GM23338 (cell line): ENCODE measurements at regions not wholly inside any gene's neighbourhood (a gene's known extent, or its start where the extent isn't known, plus 50 kb on each side); places are given as distances from the start of the nearest gene placed in this dataset.

ENCODE experiments used
- ATAC-seq: fragments of 200-7000 bp; cut with Tn5 transposase; 3 replicates; pipeline ENCODE4 v1.9.1; 2020
- DNase-seq: peaks from one replicate; pipeline ENCODE4 v3.0.0-alpha.2; 2015; ENCODE audit warnings: low spot score
- H2AFZ ChIP-seq: fragments of 200-600 bp; sonication (generic); 2 replicates; pipeline ENCODE4 v1.8.0; 2016; ENCODE audit warnings: antibody characterized with exemption, mild to moderate bottlenecking, moderate library complexity
- H3F3A ChIP-seq: fragments of 200-600 bp; sonication (generic); replicated peaks from 2 replicates; pipeline ENCODE4 v1.8.0; 2017; ENCODE audit warnings: antibody characterized with exemption, mixed run types, low read depth
- H3K27ac ChIP-seq: fragments of 200-600 bp; sonication (generic); 2 replicates; pipeline ENCODE4 v1.6.1; 2016; ENCODE audit warnings: low read depth
- H3K27me3 ChIP-seq: fragments of 200-600 bp; sonication (generic); 2 replicates; pipeline ENCODE4 v1.8.0; 2016; ENCODE audit warnings: mild to moderate bottlenecking, mixed run types, moderate library complexity; ENCODE audit not compliant: insufficient read depth
- H3K36me3 ChIP-seq: fragments of 200-600 bp; sonication (generic); 2 replicates; pipeline ENCODE4 v1.8.0; 2016; ENCODE audit warnings: mild to moderate bottlenecking; ENCODE audit not compliant: insufficient read depth
- H3K4me1 ChIP-seq: fragments of 200-600 bp; sonication (generic); 2 replicates; pipeline ENCODE4 v1.8.0; 2016; ENCODE audit warnings: mild to moderate bottlenecking, moderate library complexity; ENCODE audit not compliant: insufficient read depth
- H3K4me2 ChIP-seq: fragments of 200-600 bp; sonication (generic); 2 replicates; pipeline ENCODE4 v1.7.1; 2017; ENCODE audit warnings: mixed run types
- H3K4me3 ChIP-seq: fragments of 200-600 bp; sonication (generic); 2 replicates; pipeline ENCODE4 v1.6.1; 2016; ENCODE audit warnings: mixed run types
- H3K79me2 ChIP-seq: fragments of 200-600 bp; sonication (generic); replicated peaks from 2 replicates; pipeline ENCODE4 v1.8.0; 2017; ENCODE audit warnings: mild to moderate bottlenecking; ENCODE audit not compliant: insufficient read depth
- H3K9me2 ChIP-seq: fragments of 200-600 bp; sonication (generic); 2 replicates; pipeline ENCODE4 v1.8.0; 2017; ENCODE audit not compliant: insufficient read depth
- H4K20me1 ChIP-seq: fragments of 200-600 bp; sonication (generic); replicated peaks from 2 replicates; pipeline ENCODE4 v1.8.0; 2017; ENCODE audit warnings: mild to moderate bottlenecking; ENCODE audit not compliant: insufficient read depth
- H3K27ac Mint-ChIP-seq: 2 replicates; pipeline ENCODE4 v1.8.0; 2020; ENCODE audit warnings: inconsistent platforms, mild to moderate bottlenecking, moderate library complexity, mixed read lengths
- H3K27me3 Mint-ChIP-seq: 3 replicates; pipeline ENCODE4 v1.8.0; 2022; ENCODE audit warnings: low read depth, mild to moderate bottlenecking, moderate library complexity, mixed read lengths, inconsistent platforms; ENCODE audit not compliant: insufficient read depth, poor library complexity
- H3K36me3 Mint-ChIP-seq: 3 replicates; pipeline ENCODE4 v1.8.0; 2021; ENCODE audit warnings: low read depth, mild to moderate bottlenecking, inconsistent platforms, moderate library complexity, mixed read lengths
- H3K4me1 Mint-ChIP-seq: 3 replicates; pipeline ENCODE4 v1.8.0; 2020; ENCODE audit warnings: mild to moderate bottlenecking, inconsistent platforms, mixed read lengths
- H3K4me3 Mint-ChIP-seq: 3 replicates; pipeline ENCODE4 v1.8.0; 2021; ENCODE audit warnings: moderate library complexity, mild to moderate bottlenecking, inconsistent platforms, mixed read lengths
- H3K9me3 Mint-ChIP-seq: 3 replicates; pipeline ENCODE4 v1.8.0; 2020; ENCODE audit warnings: moderate library complexity, mild to moderate bottlenecking, inconsistent platforms, mixed read lengths
- CREB1 ChIP-seq: fragments of 250-450 bp; sonication (Bioruptor Pico); IDR thresholded peaks from 2 replicates; pipeline ENCODE4 v1.5.0; 2020; ENCODE audit warnings: low read depth, mild to moderate bottlenecking, moderate library complexity
- CTCF ChIP-seq, 2 experiments: fragments of 200-600 bp in 1 of 2; sonication (generic) in 1 of 2; conservative IDR thresholded peaks; 2 replicates each; pipeline versions ENCODE4 v1.5.1 to v1.6.1; 2016 to 2017; ENCODE audit warnings: antibody characterized with exemption in 2 of 2, low read depth in 2 of 2, mild to moderate bottlenecking in 2 of 2, moderate library complexity in 1 of 2
- ETS1 ChIP-seq: IDR thresholded peaks from 2 replicates; pipeline ENCODE4 v1.6.1; 2016; ENCODE audit warnings: antibody characterized with exemption
- JUNB ChIP-seq: IDR thresholded peaks from one replicate; pipeline ENCODE4 v1.6.1; 2016; ENCODE audit warnings: antibody characterized with exemption; ENCODE audit not compliant: unreplicated experiment
- NANOG ChIP-seq: IDR thresholded peaks from 2 replicates; pipeline ENCODE4 v1.6.1; 2016; ENCODE audit warnings: antibody characterized with exemption, borderline replicate concordance
- POLR2AphosphoS5 ChIP-seq: IDR thresholded peaks from 2 replicates; pipeline ENCODE4 v1.6.1; 2016; ENCODE audit warnings: antibody characterized with exemption, low read depth
- STAT1 ChIP-seq: IDR thresholded peaks from one replicate; pipeline ENCODE4 v1.6.1; 2016; ENCODE audit warnings: antibody characterized with exemption; ENCODE audit not compliant: unreplicated experiment
- ZNF114 ChIP-seq: fragments of 250-450 bp; sonication (Bioruptor Pico); IDR thresholded peaks from 2 replicates; pipeline ENCODE4 v1.5.0; 2020; ENCODE audit warnings: mild to moderate bottlenecking, moderate library complexity
- ZNF331 ChIP-seq: fragments of 250-450 bp; sonication (Bioruptor Pico); IDR thresholded peaks from 2 replicates; pipeline ENCODE4 v1.5.0; 2020; ENCODE audit warnings: low read depth, mild to moderate bottlenecking, moderate library complexity
- TF ChIP-seq, protein P1 (sequence below): fragments of 250-450 bp; sonication (Bioruptor Pico); IDR thresholded peaks from 2 replicates; pipeline ENCODE4 v1.5.0; 2020; ENCODE audit warnings: mild to moderate bottlenecking, moderate library complexity

DNA sequence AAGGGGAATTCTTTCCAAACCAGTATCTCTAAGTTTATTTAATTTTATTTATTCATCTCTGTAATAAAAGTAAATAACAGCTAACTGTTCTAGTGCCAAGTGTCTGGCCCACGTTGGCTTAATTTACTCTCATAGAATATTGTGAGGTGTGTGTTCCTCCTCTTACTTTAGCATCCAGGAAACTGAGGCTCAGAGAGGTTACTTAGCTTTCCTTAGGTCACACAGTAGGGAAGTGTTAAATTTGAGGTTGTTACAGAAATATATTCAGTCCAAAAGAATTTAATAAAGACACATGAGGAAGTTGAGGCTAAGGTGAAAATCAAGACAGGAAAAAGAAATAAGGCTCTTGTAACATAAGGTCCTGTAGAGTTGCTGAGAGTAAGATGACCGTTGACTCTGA lies 84.4 kb upstream of the MRPS22 start:
- H3K27me3 Mint-ChIP-seq: peaks cover 2% of the 10 kb centered on the region
- Histone ChIP-seq H3K27me3 (no peaks in the 10 kb centered on the region), H3K4me1 (0 out of 2 replicates have a peak, but pooled peaks cover 4% of the 10 kb centered on the region), H3K79me2 (no peaks in the 10 kb centered on the region), H3K4me2 (no peak overlapping the region), H2AFZ (no peak overlapping the region), H3K36me3 (no peaks in the 10 kb centered on the region), H3F3A (no peaks in the 10 kb centered on the region), H4K20me1 (no peaks in the 10 kb centered on the region), H3K9me2 (no peaks in the 10 kb centered on the region), H3K4me3 (no peak overlapping the region), H3K27ac (no peak overlapping the region)
- TF ChIP-seq, protein P1, sequence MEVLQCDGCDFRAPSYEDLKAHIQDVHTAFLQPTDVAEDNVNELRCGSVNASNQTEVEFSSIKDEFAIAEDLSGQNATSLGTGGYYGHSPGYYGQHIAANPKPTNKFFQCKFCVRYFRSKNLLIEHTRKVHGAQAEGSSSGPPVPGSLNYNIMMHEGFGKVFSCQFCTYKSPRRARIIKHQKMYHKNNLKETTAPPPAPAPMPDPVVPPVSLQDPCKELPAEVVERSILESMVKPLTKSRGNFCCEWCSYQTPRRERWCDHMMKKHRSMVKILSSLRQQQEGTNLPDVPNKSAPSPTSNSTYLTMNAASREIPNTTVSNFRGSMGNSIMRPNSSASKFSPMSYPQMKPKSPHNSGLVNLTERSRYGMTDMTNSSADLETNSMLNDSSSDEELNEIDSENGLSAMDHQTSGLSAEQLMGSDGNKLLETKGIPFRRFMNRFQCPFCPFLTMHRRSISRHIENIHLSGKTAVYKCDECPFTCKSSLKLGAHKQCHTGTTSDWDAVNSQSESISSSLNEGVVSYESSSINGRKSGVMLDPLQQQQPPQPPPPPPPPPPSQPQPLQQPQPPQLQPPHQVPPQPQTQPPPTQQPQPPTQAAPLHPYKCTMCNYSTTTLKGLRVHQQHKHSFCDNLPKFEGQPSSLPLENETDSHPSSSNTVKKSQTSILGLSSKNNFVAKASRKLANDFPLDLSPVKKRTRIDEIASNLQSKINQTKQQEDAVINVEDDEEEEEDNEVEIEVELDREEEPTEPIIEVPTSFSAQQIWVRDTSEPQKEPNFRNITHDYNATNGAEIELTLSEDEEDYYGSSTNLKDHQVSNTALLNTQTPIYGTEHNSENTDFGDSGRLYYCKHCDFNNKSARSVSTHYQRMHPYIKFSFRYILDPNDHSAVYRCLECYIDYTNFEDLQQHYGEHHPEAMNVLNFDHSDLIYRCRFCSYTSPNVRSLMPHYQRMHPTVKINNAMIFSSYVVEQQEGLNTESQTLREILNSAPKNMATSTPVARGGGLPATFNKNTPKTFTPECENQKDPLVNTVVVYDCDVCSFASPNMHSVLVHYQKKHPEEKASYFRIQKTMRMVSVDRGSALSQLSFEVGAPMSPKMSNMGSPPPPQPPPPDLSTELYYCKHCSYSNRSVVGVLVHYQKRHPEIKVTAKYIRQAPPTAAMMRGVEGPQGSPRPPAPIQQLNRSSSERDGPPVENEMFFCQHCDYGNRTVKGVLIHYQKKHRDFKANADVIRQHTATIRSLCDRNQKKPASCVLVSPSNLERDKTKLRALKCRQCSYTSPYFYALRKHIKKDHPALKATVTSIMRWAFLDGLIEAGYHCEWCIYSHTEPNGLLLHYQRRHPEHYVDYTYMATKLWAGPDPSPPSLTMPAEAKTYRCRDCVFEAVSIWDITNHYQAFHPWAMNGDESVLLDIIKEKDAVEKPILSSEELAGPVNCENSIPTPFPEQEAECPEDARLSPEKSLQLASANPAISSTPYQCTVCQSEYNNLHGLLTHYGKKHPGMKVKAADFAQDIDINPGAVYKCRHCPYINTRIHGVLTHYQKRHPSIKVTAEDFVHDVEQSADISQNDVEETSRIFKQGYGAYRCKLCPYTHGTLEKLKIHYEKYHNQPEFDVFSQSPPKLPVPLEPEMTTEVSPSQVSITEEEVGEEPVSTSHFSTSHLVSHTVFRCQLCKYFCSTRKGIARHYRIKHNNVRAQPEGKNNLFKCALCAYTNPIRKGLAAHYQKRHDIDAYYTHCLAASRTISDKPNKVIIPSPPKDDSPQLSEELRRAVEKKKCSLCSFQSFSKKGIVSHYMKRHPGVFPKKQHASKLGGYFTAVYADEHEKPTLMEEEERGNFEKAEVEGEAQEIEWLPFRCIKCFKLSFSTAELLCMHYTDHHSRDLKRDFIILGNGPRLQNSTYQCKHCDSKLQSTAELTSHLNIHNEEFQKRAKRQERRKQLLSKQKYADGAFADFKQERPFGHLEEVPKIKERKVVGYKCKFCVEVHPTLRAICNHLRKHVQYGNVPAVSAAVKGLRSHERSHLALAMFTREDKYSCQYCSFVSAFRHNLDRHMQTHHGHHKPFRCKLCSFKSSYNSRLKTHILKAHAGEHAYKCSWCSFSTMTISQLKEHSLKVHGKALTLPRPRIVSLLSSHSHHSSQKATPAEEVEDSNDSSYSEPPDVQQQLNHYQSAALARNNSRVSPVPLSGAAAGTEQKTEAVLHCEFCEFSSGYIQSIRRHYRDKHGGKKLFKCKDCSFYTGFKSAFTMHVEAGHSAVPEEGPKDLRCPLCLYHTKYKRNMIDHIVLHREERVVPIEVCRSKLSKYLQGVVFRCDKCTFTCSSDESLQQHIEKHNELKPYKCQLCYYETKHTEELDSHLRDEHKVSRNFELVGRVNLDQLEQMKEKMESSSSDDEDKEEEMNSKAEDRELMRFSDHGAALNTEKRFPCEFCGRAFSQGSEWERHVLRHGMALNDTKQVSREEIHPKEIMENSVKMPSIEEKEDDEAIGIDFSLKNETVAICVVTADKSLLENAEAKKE: no peak
- TF ChIP-seq ETS1 (no peak), STAT1 (no peak), JUNB (no peak), POLR2AphosphoS5 (no peak)
- H3K36me3 Mint-ChIP-seq: no peaks in the 10 kb centered on the region
- H3K9me3 Mint-ChIP-seq: no peaks in the 10 kb centered on the region
- DNase-seq (no peak), ATAC-seq (no peak)
- peaks cover 10% of the 10 kb centered on the region for H3K4me1 Mint-ChIP-seq
- H3K4me3 Mint-ChIP-seq: no peak overlapping the region; the same call in 2 of the 3 replicates
- H3K27ac Mint-ChIP-seq: no peak overlapping the region

- Mint-ChIP-seq H3K4me1 (peaks cover 10% of the 10 kb centered on the region), H3K4me3 (no peak overlapping the region), H3K27ac (no peak overlapping the region), H3K36me3 (no peaks in the 10 kb centered on the region), H3K27me3 (peaks cover 2% of the 10 kb centered on the region), H3K9me3 (no peaks in the 10 kb centered on the region)
- Histone ChIP-seq H3K36me3 (no peaks in the 10 kb centered on the region), H3K9me2 (no peaks in the 10 kb centered on the region), H3K4me3 (no peak overlapping the region), H3K4me2 (no peak overlapping the region), H3K27ac (no peak overlapping the region), H4K20me1 (no peaks in the 10 kb centered on the region), H3F3A (no peaks in the 10 kb centered on the region), H2AFZ (peak overlapping the region; percentile 63; the same call in 1 of the 2 replicates), H3K27me3 (no peaks in the 10 kb centered on the region), H3K79me2 (no peaks in the 10 kb centered on the region), H3K4me1 (0 out of 2 replicates have a peak, but pooled peaks cover 4% of the 10 kb centered on the region)
- ATAC-seq: no peak; the same call in 2 of the 3 replicates
- no peak for DNase-seq
- TF ChIP-seq ZNF331 (CRISPR knock-in tag) (no peak), CREB1 (CRISPR knock-in tag) (no peak), NANOG (no peak), POLR2AphosphoS5 (no peak), ZNF114 (CRISPR knock-in tag) (no peak), CTCF (conservative IDR thresholded peaks at IDR 0.05; ENCODE audit: low read depth in 2 of 2) (no peak), ETS1 (no peak)
These were observed 83.8 kb upstream of the MRPS22 start for GRCh38 chr3:139260041-139260486.
